ENCODE measurements at regions not wholly inside any gene's neighbourhood (a gene's known extent, or its start where the extent isn't known, plus 50 kb on each side); places are given as distances from the start of the nearest gene placed in this dataset.
"Not testable (repeated sequence)": the region's sequence is repeated elsewhere in the genome, so short reads cannot be mapped to it uniquely, and the experiment has no call there.

- no peak for DNase-seq (ENCODE audit: low read depth in 1 of 2, low spot score in 1 of 2)
Observed at GRCh38 chr16:50451951-50452508, 83.2 kb upstream of the BRD7 start.

GRCh38 chr16:50450957-50451356, 82.2 kb upstream of the BRD7 start:
- DNase-seq (ENCODE audit: low read depth in 1 of 2, low spot score in 1 of 2): no peak

- no peak for DNase-seq (ENCODE audit: low read depth in 1 of 2, low spot score in 1 of 2)
Observed at GRCh38 chr16:50449800-50450199, 81.0 kb upstream of the BRD7 start.

- DNase-seq (ENCODE audit: low read depth in 1 of 2, low spot score in 1 of 2): no peak
Observed at GRCh38 chr16:50448981-50449380, 80.2 kb upstream of the BRD7 start.

- DNase-seq (ENCODE audit: low read depth in 1 of 2, low spot score in 1 of 2): no peak
Observed at GRCh38 chr16:50448522-50448921, 79.7 kb upstream of the BRD7 start.

- not testable (repeated sequence) for DNase-seq (ENCODE audit: low read depth in 1 of 2, low spot score in 1 of 2)
Observed at GRCh38 chr16:50447386-50447785, 78.6 kb upstream of the BRD7 start.

- DNase-seq (ENCODE audit: low read depth in 1 of 2, low spot score in 1 of 2): no peak
Observed at GRCh38 chr16:50446861-50447260, 78.1 kb upstream of the BRD7 start.

- no peak for DNase-seq (ENCODE audit: low read depth in 1 of 2, low spot score in 1 of 2)
Observed at GRCh38 chr16:50445621-50446555, 77.1 kb upstream of the BRD7 start.

- no peak for DNase-seq (ENCODE audit: low read depth in 1 of 2, low spot score in 1 of 2)
Observed at GRCh38 chr16:50444526-50444925, 75.7 kb upstream of the BRD7 start.

GRCh38 chr16:50442221-50442620, 73.4 kb upstream of the BRD7 start:
- DNase-seq (ENCODE audit: low read depth in 1 of 2, low spot score in 1 of 2): no peak

- no peak for DNase-seq (ENCODE audit: low read depth in 1 of 2, low spot score in 1 of 2)
Observed at GRCh38 chr16:50441486-50442157, 72.8 kb upstream of the BRD7 start.

- DNase-seq (ENCODE audit: low read depth in 1 of 2, low spot score in 1 of 2): no peak
Observed at GRCh38 chr16:50440991-50441390, 72.2 kb upstream of the BRD7 start.

GRCh38 chr16:50440531-50440930, 71.7 kb upstream of the BRD7 start:
- DNase-seq (ENCODE audit: low read depth in 1 of 2, low spot score in 1 of 2): no peak

- no peak for DNase-seq (ENCODE audit: low read depth in 1 of 2, low spot score in 1 of 2)
Observed at GRCh38 chr16:50437769-50438437, 69.1 kb upstream of the BRD7 start.

- DNase-seq (ENCODE audit: low read depth in 1 of 2, low spot score in 1 of 2): no peak
Observed at GRCh38 chr16:50436271-50436670, 67.5 kb upstream of the BRD7 start.

GRCh38 chr16:50434872-50435478, 66.2 kb upstream of the BRD7 start:
- no peak for DNase-seq (ENCODE audit: low read depth in 1 of 2, low spot score in 1 of 2)

GRCh38 chr16:50430076-50430475, 61.3 kb upstream of the BRD7 start:
- no peak for DNase-seq (ENCODE audit: low read depth in 1 of 2, low spot score in 1 of 2)

- DNase-seq (ENCODE audit: low read depth in 1 of 2, low spot score in 1 of 2): no peak
Observed at GRCh38 chr16:50428742-50429141, 60.0 kb upstream of the BRD7 start.

- DNase-seq (ENCODE audit: low read depth in 1 of 2, low spot score in 1 of 2): no peak
Observed at GRCh38 chr16:50428116-50428515, 59.3 kb upstream of the BRD7 start.

- DNase-seq (ENCODE audit: low read depth in 1 of 2, low spot score in 1 of 2): no peak
Observed at GRCh38 chr16:50427107-50427506, 58.3 kb upstream of the BRD7 start.

- no peak for DNase-seq (ENCODE audit: low read depth in 1 of 2, low spot score in 1 of 2)
Observed at GRCh38 chr16:50425648-50426047, 56.9 kb upstream of the BRD7 start.

Measured in activated CD4-positive, alpha-beta T cell treated with anti-CD3 and anti-CD28 coated beads, Interleukin-2, amount 50 U/mL, for 24 hours (primary cell).